IMR-90 (cell line): ENCODE measurements at regions not wholly inside any gene's neighbourhood (a gene's known extent, or its start where the extent isn't known, plus 50 kb on each side); places are given as distances from the start of the nearest gene placed in this dataset.

ENCODE experiments used
- ATAC-seq: fragments of 200-7000 bp; cut with Tn5 transposase; 2 replicates; pipeline ENCODE4 v1.9.1; 2020; ENCODE audit warnings: low read depth, mild to moderate bottlenecking, moderate library complexity
- BruUV-seq: library from RNA; stranded (reverse); fragments of 400-500 nt; replicated peaks from 2 replicates; lab custom pipeline; 2021; lab: Mats Ljungman, UMichigan
- CTCF ChIA-PET: fragments of 300-600 bp; formaldehyde crosslinking; extraction: SDS; loops from one replicate; lab custom pipeline; 2021; ENCODE audit warnings: antibody characterized with exemption; lab: Yijun Ruan, JAX
- POLR2A ChIA-PET: fragments of 300-600 bp; sonication (Branson Sonifier 250); formaldehyde crosslinking; loops from one replicate; lab custom pipeline; 2022; ENCODE audit warnings: antibody characterized with exemption; ENCODE audit not compliant: unreplicated experiment; lab: Charles Lee
- DNase-seq: peaks from one replicate; pipeline ENCODE4 v3.0.0; 2013
- H2AFZ ChIP-seq: replicated peaks from 2 replicates; pipeline ENCODE3; 2013; ENCODE audit warnings: low read length, mild to moderate bottlenecking; ENCODE audit not compliant: poor library complexity
- H2AK5ac ChIP-seq: 2 replicates; pipeline ENCODE4 v1.6.1; 2013; ENCODE audit warnings: low read depth, low read length, inconsistent platforms
- H2AK9ac ChIP-seq: replicated peaks from 2 replicates; pipeline ENCODE3; 2013; ENCODE audit warnings: mild to moderate bottlenecking, low read depth, low read length, moderate library complexity; ENCODE audit not compliant: poor library complexity
- H2BK120ac ChIP-seq: 2 replicates; pipeline ENCODE4 v1.6.1; 2013; ENCODE audit warnings: low read depth, low read length, inconsistent platforms
- H2BK15ac ChIP-seq: 3 replicates; pipeline ENCODE4 v1.6.1; 2013; ENCODE audit warnings: low read depth, low read length, inconsistent platforms
- H2BK20ac ChIP-seq: 2 replicates; pipeline ENCODE4 v1.6.1; 2013; ENCODE audit warnings: low read depth, mild to moderate bottlenecking, inconsistent platforms, low read length, moderate library complexity
- H2BK5ac ChIP-seq: 2 replicates; pipeline ENCODE4 v1.6.1; 2013; ENCODE audit warnings: mild to moderate bottlenecking, low read depth, low read length, inconsistent platforms; ENCODE audit not compliant: poor library complexity, severe bottlenecking
- H3K14ac ChIP-seq: replicated peaks from 2 replicates; pipeline ENCODE4 v1.6.1; 2013; ENCODE audit warnings: low read depth, low read length, inconsistent platforms
- H3K18ac ChIP-seq: 2 replicates; pipeline ENCODE4 v1.6.1; 2013; ENCODE audit warnings: low read depth, low read length, control low read depth
- H3K23ac ChIP-seq: 2 replicates; pipeline ENCODE4 v1.6.1; 2013; ENCODE audit warnings: low read depth, low read length, inconsistent platforms
- H3K27ac ChIP-seq: 2 replicates; pipeline ENCODE4 v1.5.1; 2013; ENCODE audit warnings: mild to moderate bottlenecking, control low read depth, low read length; ENCODE audit not compliant: insufficient read depth
- H3K27me3 ChIP-seq: 2 replicates; pipeline ENCODE4 v1.6.1; 2013; ENCODE audit warnings: low read length; ENCODE audit not compliant: control insufficient read depth, insufficient read depth
- H3K36me3 ChIP-seq: 2 replicates; pipeline ENCODE4 v1.6.1; 2013; ENCODE audit warnings: low read length, mixed read lengths; ENCODE audit not compliant: control insufficient read depth, insufficient read depth
- H3K4ac ChIP-seq: 2 replicates; pipeline ENCODE4 v1.6.1; 2013; ENCODE audit warnings: low read depth, low read length, inconsistent platforms
- H3K4me1 ChIP-seq: 2 replicates; pipeline ENCODE4 v1.6.1; 2013; ENCODE audit warnings: low read length, mixed read lengths; ENCODE audit not compliant: control insufficient read depth, insufficient read depth
- H3K4me2 ChIP-seq: 2 replicates; pipeline ENCODE4 v1.6.1; 2013; ENCODE audit warnings: low read depth, mild to moderate bottlenecking, control low read depth, low read length, moderate library complexity
- H3K4me3 ChIP-seq: 2 replicates; pipeline ENCODE4 v1.5.1; 2013; ENCODE audit warnings: low read depth, mild to moderate bottlenecking, control low read depth, low read length, moderate library complexity; ENCODE audit not compliant: insufficient read depth
- H3K56ac ChIP-seq: 2 replicates; pipeline ENCODE4 v1.6.1; 2013; ENCODE audit warnings: low read length, inconsistent platforms; ENCODE audit not compliant: insufficient read depth; ENCODE audit errors: extremely low read depth
- H3K79me1 ChIP-seq, 2 experiments: 2 replicates each; pipeline ENCODE4 v1.6.1; 2013; ENCODE audit warnings: low read length in 2 of 2, inconsistent platforms in 1 of 2, low read depth in 1 of 2
- H3K9ac ChIP-seq: 2 replicates; pipeline ENCODE4 v1.6.1; 2013; ENCODE audit warnings: low read depth, low read length, control low read depth
- H3K9me1 ChIP-seq: 2 replicates; pipeline ENCODE4 v1.6.1; 2013; ENCODE audit warnings: low read length, inconsistent platforms; ENCODE audit not compliant: insufficient read depth
- H3K9me3 ChIP-seq: 2 replicates; pipeline ENCODE4 v1.6.1; 2013; ENCODE audit warnings: low read length; ENCODE audit not compliant: control insufficient read depth, insufficient read depth
- H4K20me1 ChIP-seq: 2 replicates; pipeline ENCODE4 v1.6.1; 2013; ENCODE audit warnings: low read length, inconsistent platforms; ENCODE audit not compliant: insufficient read depth
- H4K5ac ChIP-seq: 2 replicates; pipeline ENCODE4 v1.6.1; 2013; ENCODE audit warnings: mild to moderate bottlenecking, low read depth, low read length, control low read depth
- H4K8ac ChIP-seq, 2 experiments: 2 replicates each; pipeline ENCODE4 v1.6.1; 2013; ENCODE audit warnings: low read depth in 2 of 2, low read length in 2 of 2, control low read depth in 1 of 2, inconsistent platforms in 1 of 2
- H4K91ac ChIP-seq: 2 replicates; pipeline ENCODE4 v1.6.1; 2013; ENCODE audit warnings: low read depth, low read length, inconsistent platforms; ENCODE audit not compliant: insufficient read depth
- BHLHE40 ChIP-seq: fragments of 150-350 bp; IDR thresholded peaks from 2 replicates; pipeline ENCODE4 v1.6.1; 2016; ENCODE audit warnings: mild to moderate bottlenecking, low read depth, low read length
- CEBPB ChIP-seq: IDR thresholded peaks from 2 replicates; pipeline ENCODE4 v1.6.1; 2012; ENCODE audit warnings: low read depth, low read length, improper control_type of control experiment
- CHD1 ChIP-seq: IDR thresholded peaks from 2 replicates; pipeline ENCODE4 v1.6.1; 2012; ENCODE audit warnings: low read depth, low read length, improper control_type of control experiment
- ELK1 ChIP-seq: fragments of 150-350 bp; IDR thresholded peaks from 2 replicates; pipeline ENCODE4 v1.6.1; 2016; ENCODE audit warnings: low read depth, mild to moderate bottlenecking, low read length, moderate library complexity, borderline replicate concordance
- FOS ChIP-seq: fragments of 150-350 bp; IDR thresholded peaks from 2 replicates; pipeline ENCODE4 v1.6.1; 2016; ENCODE audit warnings: low read depth, low read length
- MAFK ChIP-seq: IDR thresholded peaks from 2 replicates; pipeline ENCODE4 v1.6.1; 2012; ENCODE audit warnings: low read depth, low read length, improper control_type of control experiment
- MAZ ChIP-seq: IDR thresholded peaks from 2 replicates; pipeline ENCODE4 v1.6.1; 2012; ENCODE audit warnings: low read depth, mild to moderate bottlenecking, low read length, improper control_type of control experiment, moderate library complexity, borderline replicate concordance
- MXI1 ChIP-seq: IDR thresholded peaks from 2 replicates; pipeline ENCODE4 v1.6.1; 2012; ENCODE audit warnings: low read depth, mild to moderate bottlenecking, low read length, moderate library complexity, borderline replicate concordance
- NFE2L2 ChIP-seq: fragments of 150-350 bp; IDR thresholded peaks from 2 replicates; pipeline ENCODE4 v1.6.1; 2016; ENCODE audit warnings: low read depth, mild to moderate bottlenecking, low read length
- POLR2A ChIP-seq: IDR thresholded peaks from 2 replicates; pipeline ENCODE4 v1.6.1; 2012; ENCODE audit warnings: mild to moderate bottlenecking, low read depth, low read length
- RAD21 ChIP-seq: IDR thresholded peaks from 2 replicates; pipeline ENCODE4 v1.6.1; 2012; ENCODE audit warnings: low read length, improper control_type of control experiment
- RCOR1 ChIP-seq: IDR thresholded peaks from 2 replicates; pipeline ENCODE4 v1.6.1; 2012; ENCODE audit warnings: mild to moderate bottlenecking, low read length, improper control_type of control experiment; ENCODE audit not compliant: insufficient replicate concordance
- RFX5 ChIP-seq: IDR thresholded peaks from 2 replicates; pipeline ENCODE4 v1.8.0; 2012; ENCODE audit warnings: low read depth, mild to moderate bottlenecking, low read length, moderate library complexity
- SMC3 ChIP-seq: fragments of 150-350 bp; IDR thresholded peaks from 2 replicates; pipeline ENCODE4 v1.6.1; 2016; ENCODE audit warnings: low read depth, mild to moderate bottlenecking, antibody characterized with exemption, low read length, moderate library complexity
- WGBS, 2 experiments: methylation state at CpG; one replicate each; pipeline versions ENCODE4 v1.1.5 to v1.1.7; 2013; ENCODE audit warnings: missing lambda C conversion rate in 2 of 2; ENCODE audit not compliant: insufficient read length in 1 of 2; ENCODE audit errors: extremely low coverage in 2 of 2; 5-methylcytosine and 5-hydroxymethylcytosine counted together
- dilution Hi-C: fragments of 300-500 bp; cut with HindIII; formaldehyde crosslinking; loops from one replicate; pipeline ENCODE4 v1.14.3; 2018; ENCODE audit warnings: low sequenced_read_pairs; ENCODE audit not compliant: unreplicated experiment
- in situ Hi-C: fragments of 300-500 bp; cut with MboI; formaldehyde crosslinking; loops from 3 replicates; pipeline ENCODE4 v1.14.3; 2019; ENCODE audit warnings: low sequenced_read_pairs, inconsistent platforms, mixed read lengths
- intact Hi-C: fragments of 100-400 bp; cut with micrococcal nuclease; formaldehyde crosslinking; loops from 2 replicates; pipeline ENCODE4 v1.10.0; 2022
- TF ChIP-seq, protein P1 (sequence below): fragments of 150-350 bp; IDR thresholded peaks from 2 replicates; pipeline ENCODE4 v1.6.1; 2017; ENCODE audit warnings: mild to moderate bottlenecking, antibody characterized with exemption, low read length, low read depth
- TF ChIP-seq, protein P2 (sequence below): conservative IDR thresholded peaks from 2 replicates; pipeline ENCODE4 v1.5.1; 2012; ENCODE audit warnings: mild to moderate bottlenecking, low read depth, low read length, improper control_type of control experiment

GRCh38 chr13:106681536-106681935 is 113.6 kb upstream of the ARGLU1 start:
- ATAC-seq (no peak), DNase-seq (no peak)
- H3K23ac ChIP-seq: no peak overlapping the region
- H3K14ac ChIP-seq: no peak overlapping the region
- H2BK5ac ChIP-seq: no peak overlapping the region
- in situ Hi-C loops (no loop called here), dilution Hi-C loops (no loop called here), intact Hi-C loops (no loop called here)
- no peak overlapping the region for H2AK9ac ChIP-seq
- H2BK15ac ChIP-seq: no peak overlapping the region
- H3K36me3 ChIP-seq: no peaks in the 10 kb centered on the region
- H3K4me1 ChIP-seq: no peaks in the 10 kb centered on the region
- H2BK20ac ChIP-seq: no peak overlapping the region
- no peaks in the 10 kb centered on the region for H3K9me1 ChIP-seq
- H3K79me1 ChIP-seq: no peaks in the 10 kb centered on the region
- H3K9me3 ChIP-seq: no peaks in the 10 kb centered on the region
- no TSS peak for BruUV-seq
- no peak overlapping the region for H2AFZ ChIP-seq
- no peak overlapping the region for H3K27ac ChIP-seq
- no peak overlapping the region for H3K4me2 ChIP-seq
- H2AK5ac ChIP-seq: no peak overlapping the region
- H3K18ac ChIP-seq: no peak overlapping the region
- no peak overlapping the region for H4K91ac ChIP-seq
- no peak overlapping the region for H3K4ac ChIP-seq
- POLR2A ChIA-PET: no interaction called here
- H3K9ac ChIP-seq: no peak overlapping the region
- TF ChIP-seq SMC3: no peak
- no peak for TF ChIP-seq RCOR1
- TF ChIP-seq BHLHE40: no peak
- no peak for TF ChIP-seq CEBPB
- no peak for TF ChIP-seq MAZ
- TF ChIP-seq RAD21: no peak
- TF ChIP-seq FOS: no peak
- TF ChIP-seq, protein P1, sequence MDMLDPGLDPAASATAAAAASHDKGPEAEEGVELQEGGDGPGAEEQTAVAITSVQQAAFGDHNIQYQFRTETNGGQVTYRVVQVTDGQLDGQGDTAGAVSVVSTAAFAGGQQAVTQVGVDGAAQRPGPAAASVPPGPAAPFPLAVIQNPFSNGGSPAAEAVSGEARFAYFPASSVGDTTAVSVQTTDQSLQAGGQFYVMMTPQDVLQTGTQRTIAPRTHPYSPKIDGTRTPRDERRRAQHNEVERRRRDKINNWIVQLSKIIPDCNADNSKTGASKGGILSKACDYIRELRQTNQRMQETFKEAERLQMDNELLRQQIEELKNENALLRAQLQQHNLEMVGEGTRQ: no peak
- no peak for TF ChIP-seq MXI1
- TF ChIP-seq, protein P2, sequence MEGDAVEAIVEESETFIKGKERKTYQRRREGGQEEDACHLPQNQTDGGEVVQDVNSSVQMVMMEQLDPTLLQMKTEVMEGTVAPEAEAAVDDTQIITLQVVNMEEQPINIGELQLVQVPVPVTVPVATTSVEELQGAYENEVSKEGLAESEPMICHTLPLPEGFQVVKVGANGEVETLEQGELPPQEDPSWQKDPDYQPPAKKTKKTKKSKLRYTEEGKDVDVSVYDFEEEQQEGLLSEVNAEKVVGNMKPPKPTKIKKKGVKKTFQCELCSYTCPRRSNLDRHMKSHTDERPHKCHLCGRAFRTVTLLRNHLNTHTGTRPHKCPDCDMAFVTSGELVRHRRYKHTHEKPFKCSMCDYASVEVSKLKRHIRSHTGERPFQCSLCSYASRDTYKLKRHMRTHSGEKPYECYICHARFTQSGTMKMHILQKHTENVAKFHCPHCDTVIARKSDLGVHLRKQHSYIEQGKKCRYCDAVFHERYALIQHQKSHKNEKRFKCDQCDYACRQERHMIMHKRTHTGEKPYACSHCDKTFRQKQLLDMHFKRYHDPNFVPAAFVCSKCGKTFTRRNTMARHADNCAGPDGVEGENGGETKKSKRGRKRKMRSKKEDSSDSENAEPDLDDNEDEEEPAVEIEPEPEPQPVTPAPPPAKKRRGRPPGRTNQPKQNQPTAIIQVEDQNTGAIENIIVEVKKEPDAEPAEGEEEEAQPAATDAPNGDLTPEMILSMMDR: no peak
- TF ChIP-seq POLR2A: no peak
- no peak for TF ChIP-seq CHD1
- TF ChIP-seq RFX5: no peak
- no peak for TF ChIP-seq MAFK
- TF ChIP-seq ELK1: no peak
- no peak for TF ChIP-seq NFE2L2
- H3K4me3 ChIP-seq: no peak overlapping the region
- no peaks in the 10 kb centered on the region for H3K27me3 ChIP-seq
- no peak overlapping the region for H3K56ac ChIP-seq
- no peak overlapping the region for H4K8ac ChIP-seq
- CTCF ChIA-PET: no interaction called here
- no CpG with 5 or more reads among the region's 3 CpGs for WGBS, 2 experiments
- H4K5ac ChIP-seq: no peak overlapping the region
- no peak overlapping the region for H2BK120ac ChIP-seq
- no peaks in the 10 kb centered on the region for H4K20me1 ChIP-seq
